DND-41 (cell line): ENCODE measurements at regions not wholly inside any gene's neighbourhood (a gene's known extent, or its start where the extent isn't known, plus 50 kb on each side); places are given as distances from the start of the nearest gene placed in this dataset.
"Not testable (repeated sequence)": the region's sequence is repeated elsewhere in the genome, so short reads cannot be mapped to it uniquely, and the experiment has no call there.

Experiments
- ATAC-seq: fragments of 200-7000 bp; cut with Tn5 transposase; 3 replicates; pipeline ENCODE4 v1.9.1; 2021; ENCODE audit warnings: low read depth; ENCODE audit not compliant: insufficient read depth
- DNase-seq: peaks from one replicate; pipeline ENCODE4 v3.0.0-alpha.2; 2020
- H2AFZ ChIP-seq: 2 replicates; pipeline ENCODE4 v1.6.0; 2012; ENCODE audit warnings: low read depth, low read length
- H3K27ac ChIP-seq: 2 replicates; pipeline ENCODE4 v1.5.1; 2012; ENCODE audit warnings: low read length, inconsistent platforms
- H3K27me3 ChIP-seq: fragments of 200-600 bp; sonication (generic); 2 replicates; pipeline ENCODE4 v1.6.0; 2012; ENCODE audit warnings: low read length, mild to moderate bottlenecking, inconsistent platforms; ENCODE audit not compliant: insufficient read depth, poor library complexity
- H3K36me3 ChIP-seq: 2 replicates; pipeline ENCODE4 v1.5.1; 2012; ENCODE audit warnings: low read length, inconsistent platforms; ENCODE audit not compliant: insufficient read depth
- H3K4me1 ChIP-seq: 2 replicates; pipeline ENCODE4 v1.5.1; 2012; ENCODE audit warnings: mild to moderate bottlenecking, low read length; ENCODE audit not compliant: insufficient read depth
- H3K4me2 ChIP-seq: 2 replicates; pipeline ENCODE4 v1.6.0; 2012; ENCODE audit warnings: mild to moderate bottlenecking, moderate library complexity, low read length, inconsistent platforms; ENCODE audit not compliant: insufficient read depth
- H3K4me3 ChIP-seq, 2 experiments: fragments of 200-600 bp in 1 of 2; shearing (Covaris generic) in 1 of 2; 2 replicates each; pipeline ENCODE4 v1.5.1; 2012 to 2016; ENCODE audit warnings: inconsistent platforms in 2 of 2, low read length in 2 of 2, mild to moderate bottlenecking in 2 of 2, low read depth in 1 of 2, moderate library complexity in 1 of 2
- H3K79me2 ChIP-seq: 2 replicates; pipeline ENCODE4 v1.6.0; 2012; ENCODE audit warnings: low read length, inconsistent platforms; ENCODE audit not compliant: insufficient read depth
- H3K9ac ChIP-seq: 2 replicates; pipeline ENCODE4 v1.6.0; 2012; ENCODE audit warnings: low read depth, mild to moderate bottlenecking, inconsistent platforms, low read length, moderate library complexity
- H3K9me3 ChIP-seq: 2 replicates; pipeline ENCODE4 v1.5.1; 2012; ENCODE audit warnings: low read length, moderate library complexity, mild to moderate bottlenecking, inconsistent platforms; ENCODE audit not compliant: insufficient read depth, severe bottlenecking
- H4K20me1 ChIP-seq: 2 replicates; pipeline ENCODE4 v1.6.0; 2012; ENCODE audit warnings: low read length; ENCODE audit not compliant: insufficient read depth
- CTCF ChIP-seq: IDR thresholded peaks from 2 replicates; pipeline ENCODE4 v1.5.1; 2012; ENCODE audit warnings: borderline replicate concordance, low read length, moderate library complexity, mild to moderate bottlenecking; ENCODE audit not compliant: poor library complexity, severe bottlenecking; ENCODE audit errors: extremely low read depth
- EZH2 ChIP-seq: IDR thresholded peaks from 3 replicates; pipeline ENCODE4 v1.6.1; 2012; ENCODE audit warnings: borderline replicate concordance, low read depth, mild to moderate bottlenecking, moderate library complexity, low read length, inconsistent platforms; ENCODE audit not compliant: severe bottlenecking

- H2AFZ ChIP-seq = peak overlapping the region; percentile 10; the same call in 1 of the 2 replicates
- H3K36me3 ChIP-seq = no peaks in the 10 kb centered on the region
- peaks cover 11% of the 10 kb centered on the region for H3K9me3 ChIP-seq
These were observed 148.7 kb upstream of the ATP5MC3 start for GRCh38 chr2:175330195-175330594.

GRCh38 chr2:175326801-175327200, 145.3 kb upstream of the ATP5MC3 start:
- Histone ChIP-seq H3K4me3 (no peak overlapping the region), H3K4me1 (peaks cover 23% of the 10 kb centered on the region), H3K27ac (no peak overlapping the region), H2AFZ (no peak overlapping the region), H3K27me3 (no peaks in the 10 kb centered on the region), H3K4me2 (no peak overlapping the region), H3K9ac (no peak overlapping the region), H3K79me2 (no peaks in the 10 kb centered on the region), H4K20me1 (no peaks in the 10 kb centered on the region), H3K36me3 (no peaks in the 10 kb centered on the region), H3K9me3 (peaks cover 19% of the 10 kb centered on the region)
- DNase-seq (no peak), ATAC-seq (no peak)
- no peak for TF ChIP-seq CTCF
- TF ChIP-seq EZH2 = no peak

More at GRCh38 chr2:175330195-175330594, 148.7 kb upstream of the ATP5MC3 start:
- DNase-seq = no peak
- Histone ChIP-seq H4K20me1 (no peaks in the 10 kb centered on the region), H3K27me3 (no peaks in the 10 kb centered on the region), H3K79me2 (no peaks in the 10 kb centered on the region), H3K4me3 (no peak overlapping the region), H3K9ac (no peak overlapping the region), H3K4me1 (peaks cover 8% of the 10 kb centered on the region), H3K4me2 (no peak overlapping the region), H3K27ac (no peak overlapping the region)
- TF ChIP-seq CTCF (no peak), EZH2 (no peak)
- ATAC-seq = no peak

- H3K27ac ChIP-seq, H3K4me2 ChIP-seq, H3K79me2 ChIP-seq, H3K9ac ChIP-seq, H4K20me1 ChIP-seq, ATAC-seq, H2AFZ ChIP-seq, H3K27me3 ChIP-seq, H3K36me3 ChIP-seq, H3K4me3 ChIP-seq, DNase-seq: not testable (repeated sequence)
- Histone ChIP-seq H3K4me1 (peaks cover 23% of the 10 kb centered on the region), H3K9me3 (peaks cover 19% of the 10 kb centered on the region)
These were observed 144.7 kb upstream of the ATP5MC3 start for GRCh38 chr2:175326164-175326563.

GRCh38 chr2:175323162-175323561, 141.7 kb upstream of the ATP5MC3 start:
- TF ChIP-seq CTCF (no peak), EZH2 (no peak)

More at GRCh38 chr2:175323162-175323561, 141.7 kb upstream of the ATP5MC3 start:
- Histone ChIP-seq H3K79me2 (no peaks in the 10 kb centered on the region), H3K27ac (peak overlapping the region; percentile 90), H3K36me3 (no peaks in the 10 kb centered on the region), H3K4me2 (no peak overlapping the region; the same call in 1 of the 2 replicates), H3K4me3 (no peak overlapping the region), H3K9me3 (peaks cover 19% of the 10 kb centered on the region), H3K4me1 (peaks cover 15% of the 10 kb centered on the region), H4K20me1 (no peaks in the 10 kb centered on the region), H3K27me3 (no peaks in the 10 kb centered on the region), H2AFZ (peak overlapping the region; percentile 44; the same call in 1 of the 2 replicates), H3K9ac (peak overlapping the region; percentile 39)
- DNase-seq = peak; percentile 11
- ATAC-seq = peak; percentile 95
